ENCODE measurements at regions not wholly inside any gene's neighbourhood (a gene's known extent, or its start where the extent isn't known, plus 50 kb on each side); places are given as distances from the start of the nearest gene placed in this dataset.

DNA sequence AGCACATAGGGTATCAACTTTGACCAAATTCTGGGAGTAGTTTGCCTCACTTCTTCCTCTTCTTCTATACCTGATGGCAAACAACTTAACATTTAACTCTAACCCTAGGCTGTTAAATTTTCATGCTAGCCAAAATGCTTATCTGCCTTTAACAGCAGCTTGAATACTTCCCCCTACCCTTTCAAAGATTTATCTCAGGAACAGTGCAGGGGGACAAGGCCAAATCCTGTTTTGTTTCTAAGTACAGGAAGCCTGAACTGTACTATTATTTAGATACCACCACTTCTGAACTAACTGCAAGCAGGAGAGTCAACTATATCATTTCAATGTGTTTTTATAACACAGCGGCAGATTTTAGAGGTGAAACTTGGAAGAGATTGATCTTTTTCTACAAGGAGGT, 104.0 kb upstream of the CNTN6 start:
- TF ChIP-seq, protein P1, sequence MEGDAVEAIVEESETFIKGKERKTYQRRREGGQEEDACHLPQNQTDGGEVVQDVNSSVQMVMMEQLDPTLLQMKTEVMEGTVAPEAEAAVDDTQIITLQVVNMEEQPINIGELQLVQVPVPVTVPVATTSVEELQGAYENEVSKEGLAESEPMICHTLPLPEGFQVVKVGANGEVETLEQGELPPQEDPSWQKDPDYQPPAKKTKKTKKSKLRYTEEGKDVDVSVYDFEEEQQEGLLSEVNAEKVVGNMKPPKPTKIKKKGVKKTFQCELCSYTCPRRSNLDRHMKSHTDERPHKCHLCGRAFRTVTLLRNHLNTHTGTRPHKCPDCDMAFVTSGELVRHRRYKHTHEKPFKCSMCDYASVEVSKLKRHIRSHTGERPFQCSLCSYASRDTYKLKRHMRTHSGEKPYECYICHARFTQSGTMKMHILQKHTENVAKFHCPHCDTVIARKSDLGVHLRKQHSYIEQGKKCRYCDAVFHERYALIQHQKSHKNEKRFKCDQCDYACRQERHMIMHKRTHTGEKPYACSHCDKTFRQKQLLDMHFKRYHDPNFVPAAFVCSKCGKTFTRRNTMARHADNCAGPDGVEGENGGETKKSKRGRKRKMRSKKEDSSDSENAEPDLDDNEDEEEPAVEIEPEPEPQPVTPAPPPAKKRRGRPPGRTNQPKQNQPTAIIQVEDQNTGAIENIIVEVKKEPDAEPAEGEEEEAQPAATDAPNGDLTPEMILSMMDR (conservative IDR thresholded peaks at IDR 0.05): no peak
- no peak for TF ChIP-seq EZH2 (IDR thresholded peaks at IDR 0.05; ENCODE audit: low read depth)
